Spinal cord (tissue), 9 donors: ENCODE measurements at regions not wholly inside any gene's neighbourhood (a gene's known extent, or its start where the extent isn't known, plus 50 kb on each side); places are given as distances from the start of the nearest gene placed in this dataset.

ENCODE experiments used
- DNase-seq, 6 donors: peaks; one replicate each; pipeline versions ENCODE4 v3.0.0 to v3.0.0-alpha.2; 2013 to 2015; ENCODE audit warnings: low spot score in 6 of 6, low read depth in 4 of 6
- H3K27ac ChIP-seq: one replicate; pipeline ENCODE4 v1.5.1; 2013; ENCODE audit warnings: low read depth, low read length, control low read depth
- H3K27me3 ChIP-seq: one replicate; pipeline ENCODE4 v1.6.1; 2013; ENCODE audit warnings: low read length; ENCODE audit not compliant: control insufficient read depth, insufficient read depth
- H3K36me3 ChIP-seq: one replicate; pipeline ENCODE4 v1.6.1; 2013; ENCODE audit warnings: low read length; ENCODE audit not compliant: control insufficient read depth, insufficient read depth
- H3K4me1 ChIP-seq: one replicate; pipeline ENCODE4 v1.6.1; 2013; ENCODE audit warnings: low read length; ENCODE audit not compliant: control insufficient read depth, insufficient read depth
- H3K4me3 ChIP-seq: one replicate; pipeline ENCODE4 v1.5.1; 2013; ENCODE audit warnings: low read depth, low read length, control low read depth
- H3K9me3 ChIP-seq: one replicate; pipeline ENCODE4 v1.6.1; 2013; ENCODE audit warnings: low read length; ENCODE audit not compliant: control insufficient read depth, insufficient read depth
- WGBS: methylation state at CpG from one replicate; pipeline ENCODE4 v1.1.5; 2013; ENCODE audit warnings: missing lambda C conversion rate; ENCODE audit not compliant: insufficient coverage; 5-methylcytosine and 5-hydroxymethylcytosine counted together
- donor health status: healthy.

DNA sequence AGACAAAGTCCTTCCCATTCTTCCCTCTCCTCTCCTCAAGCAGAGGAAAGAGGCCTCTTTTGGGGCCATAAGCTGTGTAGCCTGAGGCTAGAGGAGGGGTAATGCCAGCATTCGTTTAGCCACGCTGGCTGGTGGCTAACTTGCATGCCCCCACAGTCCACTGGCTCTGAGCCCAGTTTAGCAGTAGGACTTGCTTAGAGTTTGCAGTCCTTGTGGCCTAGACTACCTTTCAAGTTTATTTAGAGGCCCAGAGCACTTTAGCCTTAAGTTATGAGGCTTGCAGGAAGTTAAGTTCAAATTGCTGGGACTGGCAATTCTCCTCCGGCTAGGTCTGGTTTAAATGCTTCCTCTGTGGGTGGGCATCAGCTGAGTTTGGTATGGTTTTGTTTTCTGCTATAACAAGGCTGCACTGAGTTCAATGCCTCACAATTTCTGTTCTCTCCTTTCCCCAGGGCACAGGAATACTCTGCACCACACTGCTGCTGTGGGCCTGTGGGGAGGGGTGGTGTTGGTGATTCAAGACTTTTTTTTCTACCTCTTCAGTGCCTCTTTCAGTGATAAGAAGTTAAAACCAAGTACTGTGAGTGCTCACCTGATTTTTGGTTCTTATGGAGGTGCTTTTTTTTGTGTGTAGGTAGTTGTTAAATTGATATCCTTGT is 281.0 kb upstream of the C11orf87 start:
- H3K4me3 ChIP-seq = no peak overlapping the region
- H3K27ac ChIP-seq = no peak overlapping the region
- no peaks in the 10 kb centered on the region for H3K27me3 ChIP-seq
- no peaks in the 10 kb centered on the region for H3K9me3 ChIP-seq
- no peak for DNase-seq
- H3K36me3 ChIP-seq = no peaks in the 10 kb centered on the region
- no peaks in the 10 kb centered on the region for H3K4me1 ChIP-seq
- WGBS = 70% methylated on average over 3 of the region's 3 CpGs

GRCh38 chr11:109145287-109145686 is 276.7 kb upstream of the C11orf87 start:
- H3K27ac ChIP-seq = no peak overlapping the region
- H3K4me3 ChIP-seq = no peak overlapping the region
- H3K27me3 ChIP-seq = no peaks in the 10 kb centered on the region
- H3K36me3 ChIP-seq = no peaks in the 10 kb centered on the region
- no peaks in the 10 kb centered on the region for H3K4me1 ChIP-seq
- H3K9me3 ChIP-seq = no peaks in the 10 kb centered on the region
- DNase-seq = no peak
- WGBS = 95% methylated on average over 11 of the region's 14 CpGs

GRCh38 chr11:109147726-109148125 is 274.3 kb upstream of the C11orf87 start:
- Histone ChIP-seq H3K9me3 (no peaks in the 10 kb centered on the region), H3K27ac (no peak overlapping the region), H3K4me3 (no peak overlapping the region), H3K4me1 (no peaks in the 10 kb centered on the region), H3K36me3 (no peaks in the 10 kb centered on the region), H3K27me3 (no peaks in the 10 kb centered on the region)
- no peak for DNase-seq

- H3K27ac ChIP-seq = no peak overlapping the region
- H3K4me1 ChIP-seq = no peaks in the 10 kb centered on the region
- H3K9me3 ChIP-seq = no peaks in the 10 kb centered on the region
- peak in 2 of 6 donors; percentile 50 to 67 for DNase-seq
- H3K27me3 ChIP-seq = no peaks in the 10 kb centered on the region
- WGBS = 29% methylated on average over 1 of the region's 2 CpGs
- no peaks in the 10 kb centered on the region for H3K36me3 ChIP-seq
- H3K4me3 ChIP-seq = no peak overlapping the region
Observed at GRCh38 chr11:109148669-109149068, 273.3 kb upstream of the C11orf87 start.

DNA sequence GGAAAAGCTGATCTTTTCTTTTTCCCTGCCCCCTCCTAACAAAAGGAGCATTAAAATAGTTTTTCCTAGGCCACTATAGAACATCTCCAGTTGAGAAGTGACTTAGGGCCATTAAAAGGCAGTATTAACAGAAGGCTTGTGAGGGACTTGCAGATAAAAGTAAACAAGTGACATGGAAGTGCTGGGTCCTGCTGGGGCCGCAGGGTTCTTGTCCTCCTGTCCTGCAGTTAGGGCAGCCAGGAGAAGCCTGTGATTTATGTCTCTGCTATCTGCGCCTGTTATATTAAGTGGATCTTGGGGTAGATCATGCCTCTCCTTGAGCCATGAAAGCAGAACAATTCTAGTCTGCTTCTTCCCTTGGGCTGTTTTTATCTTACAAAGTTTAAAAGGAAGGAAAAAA is 271.4 kb upstream of the C11orf87 start:
- no peaks in the 10 kb centered on the region for H3K27me3 ChIP-seq
- DNase-seq = no peak
- no peak overlapping the region for H3K27ac ChIP-seq
- 44% methylated on average over 1 of the region's 2 CpGs for WGBS
- H3K4me1 ChIP-seq = no peaks in the 10 kb centered on the region
- H3K9me3 ChIP-seq = no peaks in the 10 kb centered on the region
- no peaks in the 10 kb centered on the region for H3K36me3 ChIP-seq
- H3K4me3 ChIP-seq = no peak overlapping the region

DNA sequence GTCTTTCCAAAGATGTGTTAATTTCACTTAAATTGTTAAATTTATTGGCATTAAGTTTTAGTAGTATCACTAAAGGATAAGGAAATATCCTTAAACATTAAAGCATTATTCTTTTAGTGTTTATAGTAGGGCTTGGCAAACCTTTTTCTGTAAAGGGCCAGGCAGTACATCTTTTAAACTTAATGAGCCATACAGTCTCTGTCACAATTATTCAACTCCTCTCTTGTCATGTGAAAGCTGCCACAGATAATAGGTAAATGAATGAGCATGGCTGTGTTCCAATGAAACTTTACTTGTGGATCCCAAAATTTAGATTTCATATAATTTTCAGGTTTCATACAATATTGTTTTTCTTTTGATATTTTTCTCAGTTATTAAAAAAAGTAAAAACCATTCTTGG is 268.2 kb upstream of the C11orf87 start:
- Histone ChIP-seq H3K4me1 (no peaks in the 10 kb centered on the region), H3K27ac (no peak overlapping the region), H3K36me3 (no peaks in the 10 kb centered on the region), H3K27me3 (no peaks in the 10 kb centered on the region), H3K9me3 (peaks cover 1% of the 10 kb centered on the region), H3K4me3 (no peak overlapping the region)
- no peak for DNase-seq

GRCh38 chr11:109155291-109155690 is 266.7 kb upstream of the C11orf87 start:
- Histone ChIP-seq H3K9me3 (peaks cover 1% of the 10 kb centered on the region), H3K4me3 (no peak overlapping the region), H3K27me3 (no peaks in the 10 kb centered on the region), H3K27ac (no peak overlapping the region), H3K4me1 (no peaks in the 10 kb centered on the region), H3K36me3 (no peaks in the 10 kb centered on the region)
- DNase-seq = no peak

- Histone ChIP-seq H3K27me3 (no peaks in the 10 kb centered on the region), H3K27ac (no peak overlapping the region), H3K9me3 (no peaks in the 10 kb centered on the region), H3K4me3 (no peak overlapping the region), H3K36me3 (no peaks in the 10 kb centered on the region), H3K4me1 (no peaks in the 10 kb centered on the region)
- DNase-seq = no peak
- 100% methylated on average over 1 of the region's 3 CpGs for WGBS
Observed at GRCh38 chr11:109165035-109165434, 257.0 kb upstream of the C11orf87 start.

GRCh38 chr11:109166441-109166840 is 255.5 kb upstream of the C11orf87 start:
- Histone ChIP-seq H3K9me3 (no peaks in the 10 kb centered on the region), H3K27ac (no peak overlapping the region), H3K36me3 (no peaks in the 10 kb centered on the region), H3K27me3 (no peaks in the 10 kb centered on the region), H3K4me1 (no peaks in the 10 kb centered on the region), H3K4me3 (no peak overlapping the region)
- DNase-seq = peak in 1 of 6 donors; percentile 47
- no CpG with 5 or more reads among the region's 2 CpGs for WGBS

DNA sequence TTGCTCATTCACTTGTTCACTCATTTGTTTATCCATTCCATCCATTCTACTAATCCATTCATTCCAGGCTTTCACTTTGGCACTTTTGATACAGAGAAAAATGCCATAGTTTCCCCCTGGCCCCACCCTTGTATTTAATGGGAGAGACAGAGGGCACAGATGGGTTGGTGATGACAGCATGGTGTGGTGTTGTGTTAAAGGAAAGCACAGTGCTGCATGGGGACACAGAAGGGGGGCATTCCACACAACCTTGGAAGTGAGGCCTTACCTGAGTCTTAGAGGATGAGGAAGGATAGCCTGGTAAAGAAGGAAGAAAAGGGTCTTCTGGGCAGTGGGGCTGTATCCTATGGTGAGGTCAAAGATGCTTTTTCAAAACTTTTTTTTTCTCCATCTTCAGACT is 248.5 kb upstream of the C11orf87 start:
- H3K36me3 ChIP-seq = no peaks in the 10 kb centered on the region
- no peak overlapping the region for H3K27ac ChIP-seq
- no peaks in the 10 kb centered on the region for H3K27me3 ChIP-seq
- no peaks in the 10 kb centered on the region for H3K4me1 ChIP-seq
- no peak overlapping the region for H3K4me3 ChIP-seq
- no peaks in the 10 kb centered on the region for H3K9me3 ChIP-seq
- no peak for DNase-seq
